NCI-H1694 (cell line): ENCODE measurements at regions not wholly inside any gene's neighbourhood (a gene's known extent, or its start where the extent isn't known, plus 50 kb on each side); places are given as distances from the start of the nearest gene placed in this dataset.

Experiments used
- DNase-seq: peaks from one replicate; lab custom pipeline; 2025; lab: John Stamatoyannopoulos, UW

DNA sequence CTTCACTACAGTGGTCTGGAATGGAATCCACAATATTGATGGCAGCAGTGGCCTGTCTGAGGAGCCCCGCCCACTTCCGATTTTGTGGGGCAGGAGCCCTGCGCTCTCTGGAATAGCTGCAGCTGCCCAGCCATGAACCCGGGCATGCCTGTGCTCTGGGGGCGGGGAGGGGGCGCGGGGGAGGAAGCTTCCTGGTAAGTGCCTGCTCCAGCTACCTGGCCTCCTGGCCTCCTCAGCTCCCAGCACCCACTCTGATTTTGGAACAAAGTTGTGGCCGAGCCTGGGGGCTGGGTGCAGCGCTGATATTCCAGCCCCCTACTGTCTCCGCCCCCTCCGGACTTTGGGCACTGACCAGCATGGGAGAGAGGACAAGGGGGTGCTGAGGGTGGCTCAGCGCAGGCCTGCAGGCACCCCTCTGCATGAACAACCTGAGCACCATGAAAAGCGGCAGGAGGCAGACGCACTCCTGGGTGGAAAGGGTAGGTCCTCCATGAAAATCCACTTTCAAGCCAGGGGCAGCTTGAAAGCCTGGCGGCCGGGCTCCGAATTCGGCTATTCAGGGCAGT, 972.7 kb upstream of the AGA start:
- DNase-seq, result no peak

DNA sequence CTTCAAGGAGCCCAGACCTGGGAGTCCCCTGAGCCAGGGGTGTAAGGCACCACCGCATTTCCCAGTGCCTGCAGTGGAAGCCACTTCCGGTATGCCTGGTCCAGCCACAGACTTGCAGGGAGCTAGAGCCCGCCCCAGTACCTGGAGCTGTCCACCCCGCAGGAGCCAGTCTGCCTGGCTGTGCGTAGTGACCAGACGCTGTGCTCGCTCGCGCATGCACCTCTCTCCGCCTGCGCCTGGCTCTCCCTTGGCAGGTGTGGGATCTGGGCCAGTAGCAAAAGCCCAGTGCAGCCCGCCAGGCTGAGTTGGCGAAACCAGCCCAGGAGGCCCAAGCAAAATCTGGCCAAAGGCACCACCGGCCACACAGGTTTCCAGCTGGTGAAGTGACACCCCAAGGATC, 973.7 kb upstream of the AGA start:
- no peak for DNase-seq

DNA sequence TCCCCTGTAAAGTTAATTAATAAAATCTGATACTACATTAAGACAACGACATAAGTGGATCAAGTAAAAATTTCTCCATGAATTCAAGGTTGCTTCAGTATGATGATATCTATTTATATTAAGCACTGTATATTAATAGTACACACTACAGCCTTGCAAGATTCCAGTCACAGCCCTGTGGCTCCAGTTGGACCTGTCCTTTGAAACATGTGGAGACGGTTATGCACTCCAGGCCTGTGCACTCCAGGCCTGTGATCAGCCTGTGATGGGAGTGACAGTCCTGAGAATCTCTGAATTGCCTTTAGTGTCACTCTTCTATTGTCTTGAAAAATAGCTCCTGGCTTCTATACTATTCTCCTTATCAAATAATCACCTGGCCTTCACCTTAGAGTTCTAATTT, 981.1 kb upstream of the AGA start:
- no peak for DNase-seq

DNA sequence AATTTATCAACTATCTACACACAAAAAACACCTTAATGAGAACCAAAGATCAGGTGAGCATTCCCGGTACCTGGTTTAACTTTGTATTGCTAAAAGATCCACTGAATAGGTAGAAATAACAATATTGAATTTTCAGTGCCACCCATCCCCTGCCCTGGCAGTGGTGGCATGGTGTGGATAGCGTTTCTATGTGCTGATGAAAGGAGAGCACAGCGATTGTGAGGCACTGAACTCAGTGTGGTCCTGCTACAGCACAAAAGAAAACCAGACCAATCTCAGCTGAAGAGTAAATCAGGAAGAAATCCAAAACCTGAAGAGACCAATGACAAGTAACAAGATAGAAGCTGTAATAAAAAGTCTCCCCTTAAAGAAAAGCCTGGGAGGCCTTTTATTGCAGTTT, 984.6 kb upstream of the AGA start:
- no peak for DNase-seq

DNA sequence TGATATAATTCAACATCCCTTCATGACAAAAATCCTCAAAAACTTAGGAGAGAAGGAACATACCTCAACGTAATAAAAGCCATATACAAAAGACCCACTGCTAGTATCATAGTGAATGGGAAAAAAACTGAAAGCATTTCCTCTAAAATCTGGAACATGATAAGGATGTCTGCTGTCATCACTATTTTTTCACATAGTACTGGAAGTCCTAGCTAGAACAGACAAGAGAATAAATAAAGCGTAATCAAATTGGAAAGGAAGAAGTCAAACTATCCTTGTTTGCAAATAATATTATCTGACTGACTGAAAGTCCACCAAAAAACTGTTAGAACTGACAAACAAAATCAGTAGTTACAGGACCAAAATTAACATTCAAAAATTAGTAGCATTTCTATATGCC, 985.4 kb upstream of the AGA start:
- DNase-seq, result no peak

DNA sequence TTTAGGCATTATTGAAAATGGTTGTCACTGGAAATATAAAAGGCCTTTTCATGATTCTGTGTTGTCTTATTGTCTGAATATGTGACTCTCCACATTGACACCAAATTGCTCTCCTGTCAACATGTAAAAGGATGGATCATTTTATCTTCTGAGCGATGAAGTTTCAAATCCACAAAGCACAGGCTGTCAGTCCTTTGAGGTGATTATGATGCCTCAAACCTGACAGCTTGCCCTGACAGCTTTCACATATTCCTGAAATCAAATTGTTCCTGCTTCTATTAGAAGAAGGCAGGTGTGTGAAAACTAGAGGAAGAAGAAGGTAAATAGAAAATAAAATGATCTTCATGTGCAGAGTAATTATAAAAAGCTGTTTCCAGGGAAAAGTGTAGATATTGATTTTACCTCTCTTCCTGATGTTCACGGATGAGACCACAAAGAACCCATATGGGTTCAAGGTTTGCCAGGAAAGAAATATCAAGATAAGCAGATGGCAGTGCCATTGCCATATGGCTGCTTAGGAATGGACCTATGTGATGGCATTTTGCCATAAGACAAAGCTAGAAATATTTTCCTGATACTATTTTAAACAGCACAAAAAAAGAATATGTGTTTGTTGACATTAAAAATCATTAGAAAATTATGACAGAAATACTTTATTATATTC, 1006.3 kb upstream of the AGA start:
- no peak for DNase-seq

DNA sequence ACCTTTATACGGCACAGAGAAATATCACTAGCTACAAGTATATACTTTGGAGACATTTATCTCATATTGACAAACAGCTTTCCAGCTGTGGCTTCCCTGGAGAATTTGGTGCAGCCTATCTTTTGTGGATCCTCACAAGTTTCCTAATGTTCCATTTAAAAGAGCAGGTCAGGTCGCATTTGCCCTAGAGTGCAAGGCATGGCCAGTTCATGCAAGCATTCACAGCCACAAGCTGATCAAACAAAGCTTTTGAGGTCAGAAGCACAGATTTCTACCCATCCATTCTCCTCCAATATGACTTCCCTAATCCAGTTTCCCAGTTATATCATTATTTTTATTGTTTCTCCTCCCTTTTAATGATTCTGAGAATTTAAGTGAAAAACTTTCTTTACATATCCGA, 1008.4 kb upstream of the AGA start:
- no peak for DNase-seq

DNA sequence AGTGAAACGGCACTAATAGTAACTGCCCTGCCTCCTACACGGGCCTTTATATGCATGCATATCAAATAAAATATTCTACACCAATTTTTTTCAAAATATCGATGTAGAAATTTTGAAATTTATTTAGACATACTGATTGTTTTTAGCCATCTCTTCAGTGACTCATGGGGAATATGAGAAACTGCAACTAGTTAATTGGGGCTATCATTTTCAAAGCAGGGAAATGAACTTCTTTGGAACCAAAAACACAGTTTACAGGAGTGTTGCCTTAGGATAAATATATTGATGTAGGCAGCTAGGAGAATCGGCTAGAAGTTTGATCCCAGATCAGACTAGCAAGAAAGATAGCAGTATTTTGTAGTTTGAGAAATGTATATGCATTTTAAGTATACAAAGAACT, 1010.8 kb upstream of the AGA start:
- no peak for DNase-seq

DNA sequence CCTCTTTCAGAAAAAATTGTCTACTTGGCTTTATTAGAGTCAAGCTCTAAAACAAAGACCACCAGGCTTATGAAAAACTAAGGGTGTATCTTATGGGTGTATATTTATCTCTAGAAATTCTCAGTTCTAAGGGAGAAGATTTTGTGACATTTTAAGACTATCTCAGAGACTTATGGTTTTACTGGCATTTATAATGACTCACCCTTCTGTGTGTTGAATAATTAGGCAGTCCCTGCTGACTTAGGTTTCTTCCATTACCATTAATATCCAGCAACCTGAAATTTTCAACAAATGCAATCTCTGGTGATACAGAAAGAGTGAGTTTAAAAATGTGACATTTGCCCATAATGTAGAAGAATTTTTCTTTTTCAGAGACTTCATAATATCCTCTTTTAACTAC, 1015.0 kb upstream of the AGA start:
- no peak for DNase-seq

DNA sequence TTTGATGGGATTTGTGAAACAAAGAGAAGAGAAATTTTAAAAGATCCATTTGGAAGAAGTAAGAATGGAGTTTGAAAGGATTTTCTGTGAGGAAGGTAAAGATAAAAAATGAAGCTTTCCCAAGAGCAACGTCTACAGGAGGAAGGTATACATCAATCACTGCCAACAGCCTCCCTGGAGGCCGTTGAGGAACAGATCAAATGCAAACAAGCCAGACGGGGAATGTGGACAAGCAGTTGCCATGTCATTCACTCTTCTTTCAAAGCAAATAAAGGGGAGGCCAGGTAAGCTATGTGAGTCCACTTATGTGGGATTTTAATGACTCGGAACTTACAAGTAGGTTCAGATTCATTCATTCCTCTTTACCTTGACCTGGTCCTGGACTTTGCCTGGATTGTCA, 1020.5 kb upstream of the AGA start:
- DNase-seq, result no peak

DNA sequence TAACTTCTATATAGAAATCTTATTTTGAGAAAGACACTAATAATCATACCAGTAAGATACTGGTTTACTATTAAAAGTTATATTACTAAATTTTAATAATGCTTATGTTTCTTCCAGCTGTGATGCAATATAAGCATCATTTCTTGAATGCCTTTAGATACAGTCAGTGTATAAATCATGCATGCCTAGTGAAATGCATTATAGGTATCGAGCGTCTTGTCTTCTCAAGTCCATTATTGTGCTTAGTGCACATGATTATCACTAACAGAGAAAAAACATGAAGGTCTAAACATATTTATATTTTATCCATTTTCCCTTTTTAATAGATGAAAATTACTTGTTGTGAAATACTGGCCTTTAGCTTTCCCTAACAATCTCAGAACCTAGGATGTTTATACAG, 1021.5 kb upstream of the AGA start:
- no peak for DNase-seq

DNA sequence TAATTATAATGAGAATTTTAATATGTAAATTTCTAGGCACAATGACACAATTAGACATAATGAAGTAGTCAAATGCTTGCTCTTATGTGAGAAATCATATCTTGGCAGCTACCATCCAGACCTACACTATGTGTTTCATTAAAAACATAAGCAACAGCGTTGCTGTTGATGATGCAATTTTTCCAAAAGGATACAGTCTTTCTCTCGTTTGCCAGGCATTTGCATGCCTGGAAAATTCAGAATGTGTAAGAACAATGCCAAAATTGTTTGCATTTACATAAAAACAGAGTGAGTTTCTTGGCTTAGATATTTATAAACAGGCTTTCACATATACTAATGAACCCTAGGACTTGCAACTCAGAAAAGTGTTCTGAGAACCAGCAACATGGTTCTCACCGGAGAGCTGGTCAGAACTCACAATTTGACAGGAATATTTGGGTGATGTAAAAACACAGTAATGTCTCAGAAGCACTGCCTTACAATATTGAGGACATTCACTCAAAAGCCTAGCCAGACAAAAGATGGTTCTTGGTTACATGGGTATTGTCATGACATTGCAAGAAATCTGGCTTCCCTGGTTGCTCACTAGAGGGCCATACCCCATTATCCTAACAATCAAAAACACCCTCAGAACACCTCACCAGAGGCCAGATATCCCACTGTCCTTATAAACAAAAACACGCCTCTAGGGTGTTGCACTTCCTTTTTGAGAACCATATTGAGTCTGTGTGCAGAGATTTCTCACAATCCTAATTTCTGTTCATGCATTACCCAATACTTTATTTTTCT, 1029.0 kb upstream of the AGA start:
- no peak for DNase-seq

DNA sequence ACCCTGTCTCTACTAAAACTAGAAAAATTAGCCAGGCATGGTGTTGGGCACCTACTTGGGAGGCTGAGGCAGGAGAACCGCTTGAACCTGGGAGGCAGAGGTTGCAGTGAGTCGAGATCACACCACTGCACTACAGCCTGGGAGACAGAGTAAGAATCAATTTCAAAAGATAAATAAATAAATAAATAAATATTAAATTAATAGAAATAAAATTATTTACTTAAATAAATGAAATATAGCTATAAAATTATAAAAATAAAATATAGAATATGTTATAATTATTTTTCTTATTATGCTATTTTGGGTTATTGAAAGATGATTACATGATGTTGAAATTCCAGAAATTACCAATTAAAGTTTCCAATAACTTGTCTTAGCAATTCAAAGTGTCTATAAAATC, 1029.8 kb upstream of the AGA start:
- DNase-seq, result no peak

DNA sequence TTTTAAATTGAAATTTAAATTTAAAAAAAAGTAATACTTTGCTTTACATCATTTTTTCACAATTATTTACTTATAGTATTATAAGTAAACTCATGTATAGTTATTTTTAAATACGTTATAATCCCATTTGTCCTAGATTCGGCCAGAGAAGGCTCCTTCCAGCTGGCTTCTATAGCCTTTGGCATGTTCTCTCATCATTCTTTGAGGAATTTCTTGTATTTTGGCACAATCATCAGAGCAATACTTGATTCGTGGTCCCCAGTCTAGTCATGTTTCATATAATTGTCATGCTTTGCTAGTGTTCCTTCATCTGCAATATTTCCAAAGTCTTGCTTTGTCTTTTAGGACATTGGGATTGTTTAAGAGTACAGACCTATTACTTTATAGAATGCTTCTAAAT, 1037.9 kb upstream of the AGA start:
- no peak for DNase-seq

DNA sequence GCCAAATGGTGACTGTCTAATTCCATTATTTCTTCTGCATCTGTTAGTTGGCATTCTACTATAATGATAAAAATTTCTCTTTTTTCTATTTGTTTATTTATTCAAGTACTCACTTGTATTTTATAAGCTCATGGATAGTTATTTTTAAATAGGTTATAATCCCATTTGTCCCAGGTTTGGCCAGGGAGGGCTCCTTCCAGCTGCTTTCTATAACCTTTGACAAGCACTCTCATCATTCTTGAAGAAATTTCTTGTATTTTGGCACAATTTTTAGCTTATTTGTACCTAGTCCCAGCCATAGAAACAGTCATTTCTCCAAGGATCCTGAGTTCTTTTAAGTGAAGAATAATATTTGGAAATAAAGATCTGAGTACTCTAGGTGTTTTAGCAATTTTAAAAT, 1038.6 kb upstream of the AGA start:
- DNase-seq, result no peak

DNA sequence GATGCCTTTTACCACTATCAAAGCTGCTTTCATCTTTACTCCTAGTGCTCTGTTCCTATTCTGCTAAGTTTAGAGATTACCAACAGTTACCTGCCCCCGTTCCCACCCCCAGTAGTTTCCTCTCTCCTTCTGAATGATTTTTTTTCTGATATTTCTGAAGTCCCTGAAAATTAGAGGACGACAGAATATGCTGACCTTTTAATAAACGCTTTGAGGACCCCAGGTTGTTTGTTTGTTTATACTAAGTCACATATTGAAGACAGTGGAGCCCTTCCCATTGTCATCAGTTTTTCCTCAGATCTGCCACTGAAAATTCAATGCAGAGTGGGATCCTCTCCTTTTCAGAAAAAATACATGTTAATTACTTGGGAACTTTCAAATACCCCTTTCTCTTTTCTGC, 1039.3 kb upstream of the AGA start:
- DNase-seq, result no peak

DNA sequence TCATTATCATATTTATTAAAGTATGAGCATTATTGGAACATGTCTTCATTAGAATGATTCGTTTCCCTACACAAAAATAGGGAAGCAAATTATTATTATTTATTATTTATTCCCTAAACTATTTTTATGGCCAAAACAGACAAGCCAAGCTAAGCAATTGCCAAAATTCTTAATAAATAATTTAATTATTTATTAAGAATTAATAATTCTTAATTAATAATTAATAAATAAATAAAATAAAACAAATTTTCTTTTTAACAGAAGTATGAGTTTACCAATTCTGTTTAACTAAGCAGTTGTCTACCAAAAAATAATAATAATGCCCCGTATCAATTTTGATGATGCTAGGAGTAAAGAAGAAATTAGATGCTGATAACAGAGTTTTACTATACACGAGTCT, 1080.8 kb upstream of the AGA start:
- DNase-seq, result no peak

DNA sequence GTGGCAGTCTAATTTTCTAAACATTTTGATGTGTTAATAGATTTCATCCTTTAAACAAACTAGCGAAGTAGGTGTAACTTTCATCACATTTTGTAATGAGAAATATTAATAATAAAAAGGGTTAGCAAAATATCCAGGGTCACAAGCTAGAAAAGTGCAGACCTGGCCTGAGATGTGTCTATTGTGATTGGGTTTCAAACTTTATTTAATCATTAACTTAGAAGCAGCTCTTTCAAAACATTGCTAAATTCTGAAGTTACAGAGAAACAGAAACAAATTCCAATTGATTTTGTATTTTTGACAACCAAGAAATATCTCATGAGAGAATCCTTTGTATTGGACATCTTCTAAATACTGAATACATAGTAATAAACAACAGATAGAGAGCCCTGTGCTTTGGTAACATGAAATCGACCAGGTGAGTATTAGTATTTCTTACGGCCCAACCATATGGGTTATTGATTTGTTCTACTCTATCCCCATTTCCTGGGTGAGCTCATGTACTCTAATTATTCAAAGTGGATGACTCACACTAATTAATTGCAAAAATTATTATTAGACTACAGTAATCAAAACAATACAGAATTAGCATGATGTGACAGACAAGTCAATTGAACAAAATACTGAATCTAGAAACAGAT, 1093.8 kb upstream of the AGA start:
- no peak for DNase-seq

DNA sequence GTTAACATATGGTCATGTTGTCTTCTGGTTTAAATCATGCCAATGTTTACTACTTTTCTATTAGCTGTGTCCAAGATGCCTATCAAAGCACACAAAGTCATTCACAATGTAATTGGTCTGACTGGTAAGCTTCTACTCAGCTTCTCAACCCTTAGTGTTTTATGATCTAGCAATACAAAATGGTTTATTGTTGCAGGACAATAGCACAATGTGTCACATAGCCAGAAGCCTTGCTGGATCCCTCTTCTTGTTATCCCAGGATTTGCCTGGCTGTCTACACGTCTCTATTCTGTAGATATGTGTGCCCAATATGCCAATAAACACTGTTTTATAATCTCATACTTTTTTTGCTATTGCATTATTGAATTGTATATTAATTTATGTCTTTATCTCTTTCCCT, 1111.0 kb upstream of the AGA start:
- DNase-seq, result no peak

DNA sequence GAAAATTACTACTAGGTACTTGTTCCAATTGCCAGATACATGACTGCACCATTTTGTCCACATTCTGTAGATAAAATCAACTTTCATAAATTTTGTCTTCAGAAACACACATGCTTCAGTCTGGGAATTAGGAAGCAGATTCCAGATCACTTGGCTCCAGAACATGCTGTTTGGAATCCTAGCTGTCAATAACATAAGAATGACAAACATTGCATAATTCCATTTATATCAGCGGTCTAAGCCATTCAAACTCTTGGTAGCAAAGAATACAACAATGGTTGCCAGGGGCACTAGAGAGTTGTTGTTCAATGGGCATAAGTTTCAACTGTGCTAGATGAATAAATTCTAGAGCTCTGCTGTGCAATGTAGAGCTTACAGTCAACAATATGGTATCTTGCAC, 1112.1 kb upstream of the AGA start:
- no peak for DNase-seq

DNA sequence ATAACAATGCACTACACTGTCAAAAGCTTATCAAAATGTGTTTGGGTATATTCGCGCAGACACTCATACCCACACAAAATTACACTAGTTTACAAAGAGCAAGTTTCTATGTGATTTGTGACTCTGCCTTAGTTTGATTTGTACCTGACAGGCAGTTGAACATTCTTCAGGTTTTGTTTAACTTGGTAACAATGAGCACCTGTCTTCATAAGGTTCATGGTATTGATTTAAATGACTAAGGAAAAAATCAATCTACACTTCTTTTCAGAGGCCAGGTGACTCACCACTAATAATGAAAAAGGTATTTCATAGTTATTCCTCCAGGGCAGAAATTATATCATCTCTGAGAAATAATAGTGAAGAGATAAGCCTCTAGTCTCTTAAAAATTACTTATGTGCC, 1114.6 kb upstream of the AGA start:
- no peak for DNase-seq

DNA sequence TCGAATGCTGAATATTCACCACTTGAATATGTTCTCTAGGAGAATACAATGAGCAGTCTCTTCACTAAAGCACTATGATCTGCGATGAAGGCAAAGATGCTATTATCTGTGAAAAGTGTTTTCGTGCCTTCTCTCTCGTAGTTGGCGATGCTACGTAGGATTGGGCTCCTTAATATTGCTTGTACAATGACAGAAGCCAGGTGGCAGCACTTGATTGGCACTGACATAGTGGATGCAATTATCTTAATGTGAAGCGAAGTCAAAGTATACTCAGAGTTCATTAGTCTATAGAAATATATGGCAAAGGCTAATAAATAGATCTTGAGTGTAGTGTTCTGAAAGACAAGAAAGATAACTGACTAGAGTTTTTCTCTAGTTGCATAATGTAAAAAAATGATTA, 1135.7 kb upstream of the AGA start:
- no peak for DNase-seq

DNA sequence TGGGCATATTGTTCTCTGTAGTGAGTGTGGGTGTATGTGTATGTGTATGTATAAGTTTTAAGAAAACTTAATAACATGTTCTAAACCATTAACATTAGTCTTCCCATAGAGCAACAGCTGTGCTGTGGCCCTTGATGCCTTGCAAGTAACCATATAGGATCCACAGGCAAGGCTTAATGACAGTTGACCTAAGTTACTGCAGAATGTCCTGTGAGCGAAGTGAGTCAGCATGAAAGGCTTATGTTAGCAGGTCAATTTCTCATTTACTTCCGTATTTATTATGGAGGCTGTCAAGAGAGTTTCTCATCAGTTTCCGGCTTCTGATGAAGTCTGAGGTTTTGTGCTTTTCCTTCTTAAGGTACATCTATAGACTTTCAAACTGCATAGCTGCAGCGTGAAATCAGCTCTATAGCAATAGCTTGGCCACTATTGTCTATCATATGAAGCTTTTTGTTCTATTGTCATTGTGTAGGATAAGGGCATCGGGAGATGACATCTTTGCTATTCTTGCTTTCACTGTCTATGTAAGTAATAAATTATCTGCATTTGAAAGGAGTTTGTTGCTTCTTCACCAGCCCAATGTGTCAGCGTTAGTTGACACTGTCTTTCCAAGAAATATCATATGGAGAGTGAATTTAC, 1153.4 kb upstream of the AGA start:
- DNase-seq, result no peak
